ENCODE measurements at regions not wholly inside any gene's neighbourhood (a gene's known extent, or its start where the extent isn't known, plus 50 kb on each side); places are given as distances from the start of the nearest gene placed in this dataset.

DNA sequence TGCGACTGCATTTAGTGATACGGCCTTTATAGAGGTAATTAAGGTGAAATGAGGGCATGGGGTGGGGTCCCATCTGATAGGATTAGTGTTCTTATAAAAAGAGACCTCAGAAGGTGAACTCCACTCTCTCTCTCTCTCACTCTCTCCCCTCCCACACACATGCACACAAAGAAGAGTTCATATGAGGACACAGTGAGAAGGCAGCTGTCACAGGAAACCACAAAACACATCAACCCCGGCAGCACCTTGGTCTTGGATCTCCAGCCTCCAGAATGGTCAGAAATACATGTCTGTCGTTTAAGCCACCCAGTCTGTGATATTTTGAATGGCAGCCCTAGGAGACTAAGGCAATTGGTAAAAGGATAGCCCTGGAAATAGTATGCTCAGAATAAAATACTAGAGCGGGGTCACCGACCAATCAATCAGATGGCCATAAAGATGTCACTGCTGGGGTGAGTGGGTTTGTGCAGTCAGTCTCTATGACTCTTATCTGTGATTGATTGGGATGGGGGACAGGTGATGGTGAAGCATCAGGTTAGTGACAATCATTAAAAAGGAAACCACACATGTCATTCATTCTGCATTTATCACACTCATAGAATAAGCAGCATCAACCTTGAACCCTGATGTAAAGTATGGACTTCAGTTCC is 118.9 kb upstream of the POU3F3 start:
- no peak for DNase-seq

DNA sequence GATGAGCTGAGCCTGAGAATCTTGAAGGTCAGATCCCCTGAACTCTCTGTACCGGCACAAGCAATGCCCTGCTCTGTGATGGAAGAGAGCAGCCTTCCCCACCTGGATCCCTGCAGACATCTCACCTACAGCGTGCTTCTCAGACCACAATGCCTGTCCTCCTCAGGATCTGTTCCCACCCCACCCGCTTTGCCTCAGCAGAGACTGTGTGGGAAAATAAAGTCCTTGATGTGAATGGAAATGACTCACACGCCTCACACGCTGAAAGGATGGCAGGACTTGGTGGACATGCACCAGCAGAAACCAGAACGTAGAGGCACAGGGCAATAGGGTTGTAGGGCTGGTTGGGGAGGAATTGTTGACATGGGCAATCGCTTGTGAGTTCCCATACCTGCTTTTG is 117.9 kb upstream of the POU3F3 start:
- DNase-seq = no peak

DNA sequence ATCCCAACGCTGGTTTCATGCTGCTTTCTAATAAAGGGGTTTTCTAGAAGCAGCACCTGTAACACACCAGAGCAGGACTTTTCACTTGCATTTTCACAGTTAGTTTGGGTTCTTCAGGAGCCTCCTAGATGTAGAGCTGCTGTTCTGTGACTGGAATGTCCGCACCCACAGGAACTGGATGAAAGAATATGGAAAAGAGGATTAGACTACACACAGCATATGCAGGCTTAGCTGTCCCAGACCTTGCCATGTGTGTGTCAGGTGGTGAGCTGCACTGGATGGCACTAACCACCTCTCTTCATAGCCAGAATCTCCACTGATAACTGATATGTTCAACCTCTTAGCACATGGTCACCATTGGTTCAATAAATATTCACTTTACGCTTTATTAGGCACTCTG is 112.1 kb upstream of the POU3F3 start:
- DNase-seq = no peak

DNA sequence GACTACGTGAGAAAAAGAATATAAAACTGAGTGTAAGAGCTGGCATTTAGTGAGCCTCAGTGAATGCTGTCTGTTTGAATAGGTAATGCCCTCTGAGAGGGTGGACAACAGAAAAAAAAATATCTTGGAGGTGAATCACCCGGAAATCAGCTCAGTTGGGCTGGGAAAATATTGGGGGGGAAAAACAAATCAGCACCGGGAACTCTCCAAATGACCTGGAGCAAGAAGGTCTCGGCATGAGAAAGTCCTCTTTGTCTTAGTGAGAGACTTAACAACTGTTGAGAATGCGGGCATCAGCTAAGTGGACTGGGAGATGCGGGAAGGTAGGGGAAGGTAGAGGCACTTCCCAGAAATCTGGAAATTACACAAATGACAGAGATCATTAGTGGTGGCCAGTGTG is 109.4 kb upstream of the POU3F3 start:
- no peak for DNase-seq

GRCh38 chr2:104745846-104746245 is 108.1 kb upstream of the POU3F3 start:
- DNase-seq = no peak

GRCh38 chr2:104746299-104746698 is 107.6 kb upstream of the POU3F3 start:
- no peak for DNase-seq

DNA sequence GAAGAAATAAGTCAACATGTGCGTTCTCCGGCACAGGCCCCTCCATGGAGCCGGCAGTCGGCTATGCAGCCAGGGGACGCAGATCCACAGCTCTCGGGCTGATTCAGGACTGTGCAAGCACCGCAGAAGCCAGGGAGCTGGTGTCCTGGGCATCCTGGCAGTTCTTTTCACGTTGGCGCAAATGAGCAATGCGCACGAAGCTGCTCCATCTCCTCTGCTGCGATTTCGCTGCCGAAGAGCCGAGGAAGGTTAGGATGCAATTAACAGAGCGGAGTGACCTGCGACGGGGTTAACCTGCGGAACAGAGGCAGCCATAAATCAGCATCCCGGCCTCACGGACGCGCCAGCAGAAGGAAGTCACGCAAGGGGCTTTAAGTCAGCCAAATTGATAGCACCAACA is 107.1 kb upstream of the POU3F3 start:
- no peak for DNase-seq

- no peak for DNase-seq
These were observed 104.0 kb upstream of the POU3F3 start for GRCh38 chr2:104749856-104750460.

GRCh38 chr2:104752504-104752903 is 101.4 kb upstream of the POU3F3 start:
- DNase-seq = no peak

DNA sequence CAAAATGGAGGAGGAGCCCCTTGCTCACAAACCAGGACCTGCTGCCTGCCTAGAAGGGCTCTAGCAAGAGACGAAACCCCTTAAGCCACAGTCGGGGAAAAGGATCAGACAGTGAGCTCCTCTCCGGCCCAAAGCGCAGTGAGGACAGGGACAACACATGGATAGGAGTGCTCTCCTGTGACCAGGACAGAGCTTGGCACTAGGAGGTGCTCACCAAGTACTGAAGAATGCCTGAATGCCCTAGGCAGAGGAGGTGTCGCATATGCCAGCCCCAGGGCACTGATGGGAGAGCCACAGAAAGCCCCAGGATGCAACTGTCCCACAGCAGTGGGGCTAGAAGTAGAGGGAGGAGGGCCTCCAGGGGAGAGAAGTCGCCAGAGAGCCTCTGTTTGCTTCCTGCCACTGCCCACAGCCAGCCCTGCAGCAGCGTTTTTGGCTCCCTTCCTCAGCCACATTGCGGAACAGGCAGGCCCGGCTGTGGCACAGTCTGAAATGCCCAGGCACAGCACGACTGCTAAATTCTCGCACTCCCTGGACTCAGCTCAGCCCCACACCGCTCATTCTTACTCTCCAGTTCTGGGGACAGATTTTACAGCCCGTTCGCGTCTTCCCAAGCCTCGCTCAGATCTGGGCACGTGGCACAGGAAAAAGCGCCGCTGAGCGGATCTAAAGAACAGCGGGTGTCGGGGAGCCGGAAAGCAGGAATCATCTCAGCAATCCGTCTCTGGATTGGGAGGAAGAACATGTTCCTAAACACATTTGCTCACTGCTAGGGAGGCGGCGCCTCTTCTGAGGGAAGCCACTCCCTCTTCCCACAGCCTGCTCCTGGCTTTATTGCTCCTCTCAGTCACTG is 98.7 kb upstream of the POU3F3 start:
- DNase-seq = no peak

DNA sequence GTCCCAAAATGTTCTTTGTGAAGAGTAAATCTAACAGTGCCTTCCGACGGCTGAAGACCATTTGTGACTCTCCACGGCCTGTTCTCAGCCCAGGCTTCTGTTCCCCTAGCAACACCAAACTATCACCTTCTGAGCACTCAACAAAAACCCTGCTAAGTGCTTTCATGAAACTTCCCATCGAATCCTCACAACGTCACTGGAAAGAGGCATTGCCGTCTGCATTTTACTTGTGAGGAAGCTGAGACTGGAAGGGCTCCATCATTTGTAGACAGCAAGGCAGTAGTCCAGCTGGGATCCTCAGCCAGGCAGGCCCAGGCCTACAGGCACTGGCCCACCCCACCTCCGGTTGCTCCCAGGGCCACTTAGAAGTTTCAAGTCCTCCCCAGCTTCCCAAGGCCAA is 97.8 kb upstream of the POU3F3 start:
- DNase-seq = no peak

GRCh38 chr2:104757056-104757455 is 96.9 kb upstream of the POU3F3 start:
- DNase-seq = no peak

DNA sequence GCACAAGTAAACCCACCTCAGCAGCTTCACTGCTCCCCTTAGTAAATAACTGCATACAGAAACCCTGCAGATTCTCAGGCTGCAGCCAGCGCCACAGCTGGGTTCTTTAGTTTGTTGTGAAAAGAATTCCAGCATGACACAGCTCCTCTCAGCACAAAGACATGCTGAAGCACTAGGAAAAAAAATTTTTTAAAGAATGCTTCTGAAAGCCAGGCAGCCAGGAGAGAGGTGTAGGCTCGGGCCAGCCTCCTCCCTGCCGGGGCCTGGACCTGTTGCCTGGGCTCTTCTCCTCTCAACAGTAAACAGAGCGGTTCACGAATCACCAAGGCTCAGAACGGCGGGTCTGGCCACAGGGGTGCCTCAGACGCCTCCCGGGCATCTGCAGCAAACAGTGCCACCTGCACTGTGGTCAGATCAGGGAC is 95.7 kb upstream of the POU3F3 start:
- DNase-seq = no peak

- DNase-seq = no peak
These were observed 91.9 kb upstream of the POU3F3 start for GRCh38 chr2:104762031-104762430.

DNA sequence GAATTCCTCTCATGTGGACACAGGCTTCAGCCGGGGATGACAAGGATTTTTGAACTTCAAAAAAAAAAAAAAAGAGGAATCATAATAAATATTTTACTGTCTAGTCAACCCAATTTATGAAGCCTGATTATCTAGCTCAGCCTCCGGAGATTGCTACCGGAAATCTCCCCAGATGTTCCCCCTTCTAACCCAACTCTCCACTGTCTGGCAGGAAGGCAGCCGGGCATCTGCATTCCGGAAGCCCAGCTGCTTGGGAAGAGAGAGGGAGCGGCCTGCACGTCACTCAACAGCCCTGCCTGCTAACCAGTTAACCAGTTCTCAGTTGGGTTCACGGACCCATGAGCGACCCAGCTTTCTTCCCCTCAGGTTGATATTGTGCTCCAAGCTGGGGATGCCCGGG is 87.2 kb upstream of the POU3F3 start:
- no peak for DNase-seq

- DNase-seq = no peak
These were observed 85.2 kb upstream of the POU3F3 start for GRCh38 chr2:104768694-104769093.

GRCh38 chr2:104769096-104769495 is 84.8 kb upstream of the POU3F3 start:
- DNase-seq = no peak

- no peak for DNase-seq
These were observed 80.9 kb upstream of the POU3F3 start for GRCh38 chr2:104772996-104773395.

GRCh38 chr2:104774631-104775030 is 79.3 kb upstream of the POU3F3 start:
- DNase-seq = no peak

GRCh38 chr2:104777721-104778120 is 76.2 kb upstream of the POU3F3 start:
- no peak for DNase-seq

DNA sequence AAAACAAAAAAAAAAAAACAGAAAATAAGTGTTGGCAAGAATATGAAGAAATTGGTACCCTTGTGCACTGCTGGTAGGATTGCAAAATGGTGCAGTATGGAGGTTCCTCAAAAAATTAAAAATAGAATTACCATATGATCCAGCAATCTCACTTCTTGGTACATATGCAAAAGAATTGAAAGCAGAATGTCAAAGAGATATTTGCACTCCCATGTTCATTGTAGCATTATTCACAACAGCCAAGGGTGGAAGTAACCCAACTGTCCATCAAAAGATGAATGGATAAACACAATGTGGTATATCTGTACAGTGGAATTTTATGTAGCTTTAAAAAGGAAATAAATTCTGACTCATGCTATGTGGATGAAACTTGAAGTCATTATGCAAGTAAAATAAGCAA is 72.8 kb upstream of the POU3F3 start:
- DNase-seq = no peak

DNA sequence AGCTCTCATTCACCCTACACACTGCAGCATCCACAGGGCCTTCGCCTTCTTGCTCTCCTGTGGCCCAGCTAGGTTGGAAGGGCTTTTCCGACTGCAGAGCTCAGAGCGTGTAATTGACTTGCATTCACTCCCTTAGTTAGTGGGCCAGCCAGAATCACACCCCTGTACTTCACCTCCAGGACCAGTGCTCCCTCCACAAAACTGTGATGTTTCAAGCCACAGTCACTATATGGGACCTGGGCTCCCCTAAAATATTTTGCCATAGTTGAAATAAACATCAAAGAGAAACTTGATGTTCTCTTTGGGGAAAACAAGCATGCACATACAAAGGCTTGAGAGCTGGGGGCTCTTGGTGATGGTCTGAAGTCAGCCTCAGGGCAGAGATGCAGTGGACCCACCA is 69.7 kb upstream of the POU3F3 start:
- no peak for DNase-seq

GRCh38 chr2:104786204-104786603 is 67.7 kb upstream of the POU3F3 start:
- no peak for DNase-seq

- no peak for DNase-seq
These were observed 67.1 kb upstream of the POU3F3 start for GRCh38 chr2:104786821-104787220.
